Medulla oblongata (tissue), 1 donor: ENCODE measurements at regions not wholly inside any gene's neighbourhood (a gene's known extent, or its start where the extent isn't known, plus 50 kb on each side); places are given as distances from the start of the nearest gene placed in this dataset.
"Not testable (repeated sequence)": the region's sequence is repeated elsewhere in the genome, so short reads cannot be mapped to it uniquely, and the experiment has no call there.

Source experiments
- DNase-seq: peaks from one replicate; pipeline ENCODE4 v3.0.0-alpha.2; 2015; ENCODE audit errors: extremely low spot score

GRCh38 chr2:150137338-150138069 is 350.0 kb downstream of the RND3 start:
- no peak for DNase-seq

- no peak for DNase-seq
Measured at GRCh38 chr2:150136893-150137292, 350.6 kb downstream of the RND3 start.

- no peak for DNase-seq
Measured at GRCh38 chr2:150136401-150136800, 351.1 kb downstream of the RND3 start.

- DNase-seq, result no peak
Measured at GRCh38 chr2:150135223-150135883, 352.1 kb downstream of the RND3 start.

GRCh38 chr2:150134223-150134857 is 353.1 kb downstream of the RND3 start:
- DNase-seq, result no peak

GRCh38 chr2:150133623-150134022 is 353.8 kb downstream of the RND3 start:
- no peak for DNase-seq

GRCh38 chr2:150129921-150130575 is 357.4 kb downstream of the RND3 start:
- no peak for DNase-seq

GRCh38 chr2:150127995-150128394 is 359.5 kb downstream of the RND3 start:
- no peak for DNase-seq

GRCh38 chr2:150127346-150127990 is 360.0 kb downstream of the RND3 start:
- DNase-seq, result no peak

- DNase-seq, result no peak
Measured at GRCh38 chr2:150126839-150127238, 360.6 kb downstream of the RND3 start.

GRCh38 chr2:150126143-150126740 is 361.2 kb downstream of the RND3 start:
- no peak for DNase-seq

GRCh38 chr2:150125708-150126107 is 361.8 kb downstream of the RND3 start:
- no peak for DNase-seq

GRCh38 chr2:150125188-150125587 is 362.3 kb downstream of the RND3 start:
- no peak for DNase-seq

GRCh38 chr2:150124739-150125138 is 362.7 kb downstream of the RND3 start:
- no peak for DNase-seq

- no peak for DNase-seq
Measured at GRCh38 chr2:150122871-150123613, 364.4 kb downstream of the RND3 start.

GRCh38 chr2:150122156-150122555 is 365.3 kb downstream of the RND3 start:
- no peak for DNase-seq

GRCh38 chr2:150120326-150120955 is 367.0 kb downstream of the RND3 start:
- peak; percentile 6 for DNase-seq

- DNase-seq, result no peak
Measured at GRCh38 chr2:150119819-150120218, 367.6 kb downstream of the RND3 start.

- DNase-seq, result not testable (repeated sequence)
Measured at GRCh38 chr2:150114089-150114488, 373.4 kb downstream of the RND3 start.

GRCh38 chr2:150110548-150110947 is 376.9 kb downstream of the RND3 start:
- no peak for DNase-seq
